WTC11 (cell line): ENCODE measurements at regions not wholly inside any gene's neighbourhood (a gene's known extent, or its start where the extent isn't known, plus 50 kb on each side); places are given as distances from the start of the nearest gene placed in this dataset.

Experiments used
- ATAC-seq: fragments of 200-7000 bp; cut with Tn5 transposase; 2 replicates; pipeline ENCODE4 v1.10.0; 2021; ENCODE audit warnings: mild to moderate bottlenecking, moderate library complexity
- CTCF ChIA-PET: fragments of 300-600 bp; sonication (Branson Sonifier 250); formaldehyde crosslinking; loops from one replicate; lab custom pipeline; 2021; ENCODE audit warnings: antibody characterized with exemption; lab: Charles Lee
- POLR2A ChIA-PET: fragments of 350-600 bp; sonication (Branson Sonifier 250); formaldehyde crosslinking; loops from one replicate; lab custom pipeline; 2021; ENCODE audit warnings: antibody characterized with exemption; lab: Charles Lee
- DNase-seq: peaks from one replicate; pipeline ENCODE4 v3.0.0; 2021; ENCODE audit warnings: low spot score
- H3K27ac Mint-ChIP-seq: 2 replicates; pipeline ENCODE4 v1.8.0; 2021; ENCODE audit warnings: mixed read lengths
- H3K27me3 Mint-ChIP-seq: 2 replicates; pipeline ENCODE4 v1.8.0; 2021; ENCODE audit warnings: low read depth, mild to moderate bottlenecking, moderate library complexity, mixed read lengths
- H3K36me3 Mint-ChIP-seq: 2 replicates; pipeline ENCODE4 v1.8.0; 2021; ENCODE audit warnings: mixed read lengths
- H3K4me1 Mint-ChIP-seq: 2 replicates; pipeline ENCODE4 v1.8.0; 2022; ENCODE audit warnings: mixed read lengths
- H3K4me3 Mint-ChIP-seq: 2 replicates; pipeline ENCODE4 v1.8.0; 2021; ENCODE audit warnings: mild to moderate bottlenecking, moderate library complexity, mixed read lengths
- H3K9me3 Mint-ChIP-seq: 2 replicates; pipeline ENCODE4 v1.8.0; 2021; ENCODE audit warnings: mixed read lengths
- AFF4 ChIP-seq: sonication (generic); formaldehyde crosslinking; IDR thresholded peaks from 2 replicates; pipeline ENCODE4 v1.8.1; 2023; ENCODE audit warnings: mild to moderate bottlenecking, missing genetic modification reagents, borderline replicate concordance
- ESRRA ChIP-seq: sonication (generic); formaldehyde crosslinking; IDR thresholded peaks from 2 replicates; pipeline ENCODE4 v1.8.1; 2022; ENCODE audit warnings: mild to moderate bottlenecking, missing genetic modification reagents, borderline replicate concordance
- GABPB1 ChIP-seq: sonication (generic); formaldehyde crosslinking; IDR thresholded peaks from 2 replicates; pipeline ENCODE4 v1.8.1; 2023; ENCODE audit warnings: mild to moderate bottlenecking, missing genetic modification reagents
- MAX ChIP-seq: sonication (generic); formaldehyde crosslinking; IDR thresholded peaks from 2 replicates; pipeline ENCODE4 v1.8.0; 2022; ENCODE audit warnings: mild to moderate bottlenecking, missing genetic modification reagents
- NR1H2 ChIP-seq: sonication (generic); formaldehyde crosslinking; IDR thresholded peaks from 2 replicates; pipeline ENCODE4 v1.9.0; 2021; ENCODE audit warnings: mild to moderate bottlenecking, moderate library complexity, missing genetic modification reagents
- SMAD3 ChIP-seq: sonication (generic); formaldehyde crosslinking; IDR thresholded peaks from 2 replicates; pipeline ENCODE4 v1.8.0; 2022; ENCODE audit warnings: missing genetic modification reagents, mild to moderate bottlenecking, borderline replicate concordance
- SMAD4 ChIP-seq: sonication (generic); formaldehyde crosslinking; IDR thresholded peaks from 2 replicates; pipeline ENCODE4 v1.8.0; 2022; ENCODE audit warnings: mild to moderate bottlenecking, missing genetic modification reagents
- SOX15 ChIP-seq: fragments of 250-450 bp; sonication (Bioruptor Pico); IDR thresholded peaks from 2 replicates; pipeline ENCODE4 v1.9.0; 2021; ENCODE audit warnings: mild to moderate bottlenecking
- ZNF121 ChIP-seq: sonication (generic); formaldehyde crosslinking; IDR thresholded peaks from 2 replicates; pipeline ENCODE4 v1.8.0; 2023; ENCODE audit warnings: missing genetic modification reagents
- ZNF232 ChIP-seq: sonication (generic); formaldehyde crosslinking; IDR thresholded peaks from 2 replicates; pipeline ENCODE4 v1.8.0; 2022; ENCODE audit warnings: mild to moderate bottlenecking, missing genetic modification reagents
- ZNF396 ChIP-seq: fragments of 250-450 bp; sonication (Bioruptor Pico); IDR thresholded peaks from 2 replicates; pipeline ENCODE4 v1.8.0; 2021; ENCODE audit warnings: mild to moderate bottlenecking, moderate library complexity, borderline replicate concordance
- ZNF671 ChIP-seq: fragments of 250-450 bp; sonication (Bioruptor Pico); IDR thresholded peaks from 2 replicates; pipeline ENCODE4 v1.8.0; 2021; ENCODE audit warnings: mild to moderate bottlenecking
- TF ChIP-seq, protein P1 (sequence below): fragments of 250-450 bp; sonication (Bioruptor Pico); IDR thresholded peaks from 2 replicates; pipeline ENCODE4 v1.8.0; 2021; ENCODE audit warnings: mild to moderate bottlenecking
- TF ChIP-seq, protein P2 (sequence below): sonication (generic); formaldehyde crosslinking; IDR thresholded peaks from 2 replicates; pipeline ENCODE4 v1.8.0; 2022; ENCODE audit warnings: mild to moderate bottlenecking, missing genetic modification reagents
- TF ChIP-seq, protein P3 (sequence below): sonication (generic); formaldehyde crosslinking; IDR thresholded peaks from 2 replicates; pipeline ENCODE4 v1.8.0; 2022; ENCODE audit warnings: missing genetic modification reagents

DNA sequence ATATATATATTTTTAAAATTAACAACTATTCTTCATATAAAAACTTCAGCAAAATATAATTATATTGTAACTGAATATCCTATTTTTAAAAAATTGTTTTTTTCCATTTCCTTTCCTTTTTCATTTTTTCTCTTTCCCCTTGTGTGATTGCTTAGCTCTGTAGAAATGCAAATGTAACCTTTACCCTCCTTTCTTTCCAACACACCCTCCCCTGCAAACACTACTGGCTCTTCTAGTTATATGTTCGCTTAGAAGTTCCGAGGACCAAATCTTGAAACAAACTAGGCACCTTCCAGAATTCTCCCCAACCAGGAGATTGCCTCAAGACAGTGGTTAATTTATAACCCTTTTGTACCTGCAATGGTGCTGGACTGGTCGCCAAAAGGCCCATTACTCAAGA, 1980.0 kb upstream of the CDH6 start:
- 0 out of 2 replicates have a peak, but pooled peaks have one; percentile 32 for ATAC-seq
- POLR2A ChIA-PET = no interaction called here
- TF ChIP-seq, protein P1, sequence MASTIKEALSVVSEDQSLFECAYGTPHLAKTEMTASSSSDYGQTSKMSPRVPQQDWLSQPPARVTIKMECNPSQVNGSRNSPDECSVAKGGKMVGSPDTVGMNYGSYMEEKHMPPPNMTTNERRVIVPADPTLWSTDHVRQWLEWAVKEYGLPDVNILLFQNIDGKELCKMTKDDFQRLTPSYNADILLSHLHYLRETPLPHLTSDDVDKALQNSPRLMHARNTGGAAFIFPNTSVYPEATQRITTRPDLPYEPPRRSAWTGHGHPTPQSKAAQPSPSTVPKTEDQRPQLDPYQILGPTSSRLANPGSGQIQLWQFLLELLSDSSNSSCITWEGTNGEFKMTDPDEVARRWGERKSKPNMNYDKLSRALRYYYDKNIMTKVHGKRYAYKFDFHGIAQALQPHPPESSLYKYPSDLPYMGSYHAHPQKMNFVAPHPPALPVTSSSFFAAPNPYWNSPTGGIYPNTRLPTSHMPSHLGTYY (CRISPR knock-in tag) = no peak
- TF ChIP-seq, all 79 proteins: peak for 0
- peaks cover 30% of the 10 kb centered on the region for H3K4me1 Mint-ChIP-seq
- no peaks in the 10 kb centered on the region for H3K27me3 Mint-ChIP-seq
- no peak for DNase-seq
- CTCF ChIA-PET = no interaction called here
- peak overlapping the region; percentile 6; the same call in 1 of the 2 replicates for H3K4me3 Mint-ChIP-seq
- peaks cover 2% of the 10 kb centered on the region for H3K36me3 Mint-ChIP-seq
- no peak overlapping the region for H3K27ac Mint-ChIP-seq
- H3K9me3 Mint-ChIP-seq = no peaks in the 10 kb centered on the region; the same call in 1 of the 2 replicates

DNA sequence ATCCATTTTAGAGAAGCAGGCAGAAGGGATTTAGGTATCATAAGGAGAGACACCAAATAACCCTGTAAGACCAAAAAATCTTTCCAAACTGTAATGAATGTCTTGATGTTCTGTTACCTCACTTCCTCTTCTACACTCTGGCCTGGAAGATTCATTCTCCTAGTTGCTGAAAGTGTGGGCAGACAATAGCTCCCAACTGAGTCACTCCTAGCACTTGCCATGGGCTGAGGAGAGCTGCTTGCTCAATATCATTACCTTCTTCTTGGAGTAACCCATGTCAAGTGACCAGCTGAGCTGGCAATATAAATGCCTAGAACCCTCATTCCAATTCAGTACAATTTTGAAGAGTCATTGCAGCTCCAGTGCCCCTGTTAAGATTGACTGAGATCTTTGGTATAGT, 1985.5 kb upstream of the CDH6 start:
- TF ChIP-seq, protein P2, sequence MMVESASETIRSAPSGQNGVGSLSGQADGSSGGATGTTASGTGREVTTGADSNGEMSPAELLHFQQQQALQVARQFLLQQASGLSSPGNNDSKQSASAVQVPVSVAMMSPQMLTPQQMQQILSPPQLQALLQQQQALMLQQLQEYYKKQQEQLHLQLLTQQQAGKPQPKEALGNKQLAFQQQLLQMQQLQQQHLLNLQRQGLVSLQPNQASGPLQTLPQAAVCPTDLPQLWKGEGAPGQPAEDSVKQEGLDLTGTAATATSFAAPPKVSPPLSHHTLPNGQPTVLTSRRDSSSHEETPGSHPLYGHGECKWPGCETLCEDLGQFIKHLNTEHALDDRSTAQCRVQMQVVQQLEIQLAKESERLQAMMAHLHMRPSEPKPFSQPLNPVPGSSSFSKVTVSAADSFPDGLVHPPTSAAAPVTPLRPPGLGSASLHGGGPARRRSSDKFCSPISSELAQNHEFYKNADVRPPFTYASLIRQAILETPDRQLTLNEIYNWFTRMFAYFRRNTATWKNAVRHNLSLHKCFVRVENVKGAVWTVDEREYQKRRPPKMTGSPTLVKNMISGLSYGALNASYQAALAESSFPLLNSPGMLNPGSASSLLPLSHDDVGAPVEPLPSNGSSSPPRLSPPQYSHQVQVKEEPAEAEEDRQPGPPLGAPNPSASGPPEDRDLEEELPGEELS = no peak
- no peak for TF ChIP-seq GABPB1 (CRISPR knock-in tag)
- no peak for TF ChIP-seq ZNF396 (CRISPR knock-in tag)
- TF ChIP-seq, protein P3, sequence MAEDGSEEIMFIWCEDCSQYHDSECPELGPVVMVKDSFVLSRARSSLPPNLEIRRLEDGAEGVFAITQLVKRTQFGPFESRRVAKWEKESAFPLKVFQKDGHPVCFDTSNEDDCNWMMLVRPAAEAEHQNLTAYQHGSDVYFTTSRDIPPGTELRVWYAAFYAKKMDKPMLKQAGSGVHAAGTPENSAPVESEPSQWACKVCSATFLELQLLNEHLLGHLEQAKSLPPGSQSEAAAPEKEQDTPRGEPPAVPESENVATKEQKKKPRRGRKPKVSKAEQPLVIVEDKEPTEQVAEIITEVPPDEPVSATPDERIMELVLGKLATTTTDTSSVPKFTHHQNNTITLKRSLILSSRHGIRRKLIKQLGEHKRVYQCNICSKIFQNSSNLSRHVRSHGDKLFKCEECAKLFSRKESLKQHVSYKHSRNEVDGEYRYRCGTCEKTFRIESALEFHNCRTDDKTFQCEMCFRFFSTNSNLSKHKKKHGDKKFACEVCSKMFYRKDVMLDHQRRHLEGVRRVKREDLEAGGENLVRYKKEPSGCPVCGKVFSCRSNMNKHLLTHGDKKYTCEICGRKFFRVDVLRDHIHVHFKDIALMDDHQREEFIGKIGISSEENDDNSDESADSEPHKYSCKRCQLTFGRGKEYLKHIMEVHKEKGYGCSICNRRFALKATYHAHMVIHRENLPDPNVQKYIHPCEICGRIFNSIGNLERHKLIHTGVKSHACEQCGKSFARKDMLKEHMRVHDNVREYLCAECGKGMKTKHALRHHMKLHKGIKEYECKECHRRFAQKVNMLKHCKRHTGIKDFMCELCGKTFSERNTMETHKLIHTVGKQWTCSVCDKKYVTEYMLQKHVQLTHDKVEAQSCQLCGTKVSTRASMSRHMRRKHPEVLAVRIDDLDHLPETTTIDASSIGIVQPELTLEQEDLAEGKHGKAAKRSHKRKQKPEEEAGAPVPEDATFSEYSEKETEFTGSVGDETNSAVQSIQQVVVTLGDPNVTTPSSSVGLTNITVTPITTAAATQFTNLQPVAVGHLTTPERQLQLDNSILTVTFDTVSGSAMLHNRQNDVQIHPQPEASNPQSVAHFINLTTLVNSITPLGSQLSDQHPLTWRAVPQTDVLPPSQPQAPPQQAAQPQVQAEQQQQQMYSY (CRISPR knock-in tag) = no peak
- no peak for TF ChIP-seq SMAD4 (CRISPR knock-in tag)
- TF ChIP-seq ZNF671 (CRISPR knock-in tag) = no peak
- TF ChIP-seq ESRRA (CRISPR knock-in tag) = no peak
- TF ChIP-seq AFF4 (CRISPR knock-in tag) = no peak
- no peak for TF ChIP-seq MAX (CRISPR knock-in tag)
- no peak for TF ChIP-seq NR1H2 (CRISPR knock-in tag)
- TF ChIP-seq SMAD3 (CRISPR knock-in tag) = no peak
- TF ChIP-seq SOX15 (CRISPR knock-in tag) = no peak
- TF ChIP-seq, protein P1 (CRISPR knock-in tag) = no peak
- no peak for TF ChIP-seq ZNF232 (CRISPR knock-in tag)
- TF ChIP-seq ZNF121 (CRISPR knock-in tag) = no peak
- CTCF ChIA-PET = no interaction called here
- DNase-seq (no peak), ATAC-seq (no peak)
- H3K27me3 Mint-ChIP-seq = no peaks in the 10 kb centered on the region
- POLR2A ChIA-PET = no interaction called here
- peaks cover 9% of the 10 kb centered on the region for H3K9me3 Mint-ChIP-seq
- H3K4me3 Mint-ChIP-seq = no peak overlapping the region
- no peaks in the 10 kb centered on the region for H3K36me3 Mint-ChIP-seq
- peaks cover 22% of the 10 kb centered on the region for H3K4me1 Mint-ChIP-seq
- peak overlapping the region; percentile 33; the same call in 1 of the 2 replicates for H3K27ac Mint-ChIP-seq
